Stimulated activated naive CD4-positive, alpha-beta T cell (primary cell): ENCODE measurements at regions not wholly inside any gene's neighbourhood (a gene's known extent, or its start where the extent isn't known, plus 50 kb on each side); places are given as distances from the start of the nearest gene placed in this dataset.
"Not testable (repeated sequence)": the region's sequence is repeated elsewhere in the genome, so short reads cannot be mapped to it uniquely, and the experiment has no call there.

Experiments used
- DNase-seq, 6 experiments: peaks; one replicate each; lab custom pipeline; 2025; lab: John Stamatoyannopoulos, UW

GRCh38 chr5:57429513-57430120 is 53.0 kb downstream of the ACTBL2 start:
- no peak for DNase-seq

DNA sequence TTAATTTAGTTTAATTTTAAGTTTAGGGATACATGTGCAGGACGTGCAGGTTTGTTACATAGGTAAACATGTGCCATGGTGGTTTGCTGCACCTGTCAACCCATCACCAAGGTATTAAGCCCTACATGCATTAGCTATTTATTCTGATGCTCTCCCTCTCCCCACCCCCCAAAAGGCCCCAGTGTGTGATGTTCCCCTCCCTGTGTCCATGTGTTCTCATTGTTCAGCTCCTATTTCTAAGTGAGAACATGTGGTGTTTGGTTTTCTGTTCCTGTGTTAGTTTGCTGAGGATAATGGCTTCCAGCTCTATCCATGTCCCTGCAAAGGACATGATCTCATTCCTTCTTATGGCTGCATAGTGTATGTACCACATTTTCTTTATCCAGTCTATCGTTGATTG is 53.6 kb downstream of the ACTBL2 start:
- not testable (repeated sequence) for DNase-seq

GRCh38 chr5:57422993-57423392 is 59.6 kb downstream of the ACTBL2 start:
- DNase-seq = no peak

- DNase-seq = no peak
These were observed 60.3 kb downstream of the ACTBL2 start for GRCh38 chr5:57422341-57422740.

DNA sequence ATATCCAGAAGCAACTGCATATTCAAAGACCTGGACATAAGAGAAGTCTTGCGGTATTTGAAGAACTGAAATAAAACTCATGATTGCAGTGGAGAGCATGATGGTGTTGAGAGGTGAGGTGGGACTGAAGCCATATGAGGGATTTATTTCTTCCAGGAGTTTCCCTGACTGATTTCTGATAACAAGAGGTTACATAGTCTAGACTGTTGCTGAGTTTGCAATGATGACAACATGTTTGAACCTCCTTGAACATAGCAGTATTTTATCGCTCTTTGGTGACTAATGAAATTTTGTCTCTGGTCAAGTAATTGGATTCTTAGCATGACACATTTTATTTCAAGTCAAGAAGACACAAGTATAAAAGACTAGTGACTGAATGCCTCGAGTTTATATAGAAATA is 61.8 kb downstream of the ACTBL2 start:
- DNase-seq = no peak

DNA sequence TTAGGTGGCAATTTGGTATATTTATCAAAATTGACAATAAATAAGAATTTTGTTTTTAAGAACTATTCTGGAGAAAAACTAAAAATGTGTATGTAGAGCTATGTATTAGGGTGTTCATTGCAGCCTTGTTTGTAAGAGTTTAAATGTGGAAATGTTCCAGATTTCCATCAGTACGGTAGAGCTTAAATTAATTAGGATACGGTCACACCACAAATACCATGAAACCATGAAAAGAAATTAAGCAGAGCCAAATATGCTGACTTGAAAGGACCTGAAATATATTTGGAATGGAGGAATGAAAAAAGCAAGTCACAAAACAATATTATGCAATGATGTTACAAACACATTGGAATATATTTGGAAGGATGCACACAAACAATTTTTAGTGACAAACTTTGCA is 64.6 kb downstream of the ACTBL2 start:
- DNase-seq = no peak

DNA sequence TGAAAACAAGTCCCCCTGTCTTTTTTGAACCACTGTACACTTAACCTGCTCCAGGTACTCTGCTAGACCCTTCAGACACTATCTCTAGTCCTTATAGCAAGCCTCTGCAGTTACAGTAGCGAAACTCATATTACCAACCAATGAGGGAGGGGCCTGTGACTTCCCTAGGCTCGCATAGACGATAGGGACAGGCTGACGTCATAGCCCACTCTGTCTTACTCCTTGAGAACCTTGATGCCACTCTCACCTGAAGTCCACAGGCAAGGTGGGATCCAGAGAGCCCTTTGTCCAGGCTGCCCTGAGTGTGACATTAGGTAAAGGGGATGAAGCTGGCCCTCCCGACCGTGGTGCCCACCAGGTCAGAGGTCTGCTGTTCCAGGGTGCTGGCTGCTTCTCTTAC is 65.3 kb downstream of the ACTBL2 start:
- DNase-seq = no peak

DNA sequence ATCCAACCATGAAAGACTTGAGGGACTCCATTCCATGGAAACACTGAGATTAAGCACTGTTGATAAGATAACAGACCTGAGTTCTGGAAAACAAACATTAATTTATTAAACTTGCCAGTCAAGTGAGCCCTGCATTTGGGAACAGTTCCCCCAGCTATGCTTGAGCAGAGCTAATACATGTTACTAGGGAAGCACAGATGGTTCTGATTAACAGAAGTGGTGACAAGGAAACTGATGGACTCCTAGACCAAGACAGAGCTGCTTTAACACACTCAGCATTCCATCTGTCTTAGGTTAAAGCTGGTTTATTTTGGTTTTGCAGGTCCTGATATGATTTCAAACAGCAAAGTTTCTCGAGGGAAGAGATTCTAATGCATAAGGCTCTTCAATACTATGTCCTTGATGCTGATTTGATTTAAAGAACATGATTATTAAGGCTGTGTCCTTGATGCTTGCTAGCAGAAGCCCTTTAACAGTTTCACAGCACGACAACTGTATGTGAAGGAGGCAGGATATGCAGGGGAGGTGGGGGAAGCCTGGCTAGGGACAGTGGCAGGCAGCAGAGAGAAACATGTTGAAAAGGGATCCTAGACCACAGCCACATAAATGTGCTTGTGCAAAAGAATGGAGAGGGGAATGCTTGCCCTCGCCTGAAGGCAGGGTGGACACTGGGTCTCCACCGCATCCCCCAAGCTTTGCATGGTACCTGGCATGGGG is 66.2 kb downstream of the ACTBL2 start:
- no peak for DNase-seq

- DNase-seq = no peak
These were observed 67.8 kb downstream of the ACTBL2 start for GRCh38 chr5:57414857-57415256.

GRCh38 chr5:57414191-57414590 is 68.4 kb downstream of the ACTBL2 start:
- no peak for DNase-seq

DNA sequence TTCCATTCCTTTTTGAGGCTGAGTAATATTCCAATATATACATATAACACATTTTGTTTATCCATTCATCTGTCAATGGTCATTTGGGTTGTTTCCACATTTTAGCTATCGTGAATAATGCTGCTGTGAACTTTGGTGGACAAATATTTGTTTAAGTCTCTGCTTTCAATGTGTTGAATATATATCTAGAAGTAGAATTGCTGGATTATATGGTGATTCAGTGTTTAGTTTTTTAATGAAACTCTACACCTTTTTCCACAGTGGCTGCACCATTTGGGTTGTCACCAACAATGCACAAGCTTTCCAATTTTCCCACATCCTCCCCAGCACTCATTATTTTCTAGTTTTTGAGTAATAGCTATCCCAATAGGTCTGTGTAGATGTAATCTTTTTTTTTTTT is 69.5 kb downstream of the ACTBL2 start:
- DNase-seq = no peak

GRCh38 chr5:57412680-57413079 is 69.9 kb downstream of the ACTBL2 start:
- DNase-seq = no peak

- no peak for DNase-seq
These were observed 70.6 kb downstream of the ACTBL2 start for GRCh38 chr5:57411982-57412381.

- peak in 1 of 6 experiments; percentile 9 for DNase-seq
These were observed 72.0 kb downstream of the ACTBL2 start for GRCh38 chr5:57410374-57411320.

- no peak for DNase-seq
These were observed 73.9 kb downstream of the ACTBL2 start for GRCh38 chr5:57408714-57409113.

DNA sequence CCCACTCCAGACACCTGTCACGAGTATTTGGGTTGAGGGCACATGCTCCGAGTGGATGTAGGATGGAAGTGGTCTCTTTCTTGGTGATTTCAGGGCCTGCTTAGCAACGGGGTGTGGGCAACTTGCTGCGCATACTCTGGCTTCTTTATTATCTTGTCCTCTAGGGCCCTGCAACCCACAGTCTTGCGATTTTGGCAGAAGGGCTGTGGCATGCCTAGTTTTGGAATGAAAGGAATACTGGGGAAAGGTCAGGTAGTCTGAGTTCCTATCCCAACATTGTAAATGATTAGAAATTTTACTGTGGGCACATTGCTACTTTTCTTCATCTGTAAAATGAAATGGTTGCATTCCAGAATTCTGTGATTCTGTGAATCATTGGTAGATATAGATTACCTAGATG is 74.3 kb downstream of the ACTBL2 start:
- no peak for DNase-seq

GRCh38 chr5:57407391-57407790 is 75.2 kb downstream of the ACTBL2 start:
- no peak for DNase-seq

GRCh38 chr5:57406641-57407040 is 76.0 kb downstream of the ACTBL2 start:
- DNase-seq = no peak

DNA sequence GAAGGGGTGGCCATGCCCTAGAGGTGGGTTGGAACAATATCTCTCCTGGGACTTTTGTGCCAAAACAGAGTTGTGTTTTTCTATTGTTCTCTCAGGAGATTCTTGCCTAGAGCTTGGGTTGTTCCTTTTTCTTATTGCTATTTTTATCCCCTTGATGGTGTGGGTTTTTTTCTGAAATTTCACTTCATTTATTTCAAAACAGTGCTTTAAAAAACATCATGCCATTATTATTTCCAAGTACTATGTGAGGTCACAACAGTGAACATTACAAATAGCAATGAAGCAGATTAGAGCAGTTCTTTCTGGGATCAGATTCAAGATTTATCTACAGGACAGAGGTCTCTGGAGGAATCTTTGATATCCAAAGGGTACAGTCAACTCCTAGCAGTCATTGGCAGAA is 76.6 kb downstream of the ACTBL2 start:
- no peak for DNase-seq

- DNase-seq = no peak
These were observed 79.8 kb downstream of the ACTBL2 start for GRCh38 chr5:57402761-57403160.

GRCh38 chr5:57402348-57402747 is 80.3 kb downstream of the ACTBL2 start:
- no peak for DNase-seq

DNA sequence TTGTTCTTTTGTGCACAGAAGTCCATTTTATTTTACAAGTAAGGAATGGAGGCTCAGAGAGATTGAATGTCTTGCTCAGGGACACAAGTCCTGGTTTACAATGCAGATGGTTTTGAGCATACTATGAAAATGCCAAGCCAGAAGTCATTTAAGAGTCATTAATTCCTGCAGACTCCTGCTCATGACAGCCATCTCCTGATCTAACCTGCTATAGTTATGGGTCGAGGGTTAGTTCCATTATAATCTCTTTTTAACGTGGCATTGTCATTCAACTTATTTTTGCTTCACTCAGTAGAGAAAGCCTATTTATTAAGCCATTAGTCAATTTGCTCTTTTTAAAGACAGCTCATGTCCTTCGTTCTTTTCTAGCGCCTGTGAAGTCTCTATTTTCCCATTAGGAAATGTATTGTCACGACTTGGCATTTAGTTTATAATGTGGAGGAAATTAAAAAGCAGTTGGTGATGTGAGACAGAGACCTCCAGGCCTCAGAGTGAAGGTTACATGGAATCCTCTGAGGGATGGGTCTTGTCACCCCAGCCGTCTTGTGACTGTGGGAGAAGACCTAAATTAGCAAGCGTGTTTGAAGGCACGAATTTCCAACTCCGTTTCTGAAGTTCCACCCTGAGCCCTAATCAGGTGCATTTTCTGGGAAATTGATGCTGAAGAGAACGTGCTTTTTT is 84.1 kb downstream of the ACTBL2 start:
- DNase-seq = no peak
